Spinal cord (tissue), 9 donors: ENCODE measurements at regions not wholly inside any gene's neighbourhood (a gene's known extent, or its start where the extent isn't known, plus 50 kb on each side); places are given as distances from the start of the nearest gene placed in this dataset.
"Not testable (repeated sequence)": the region's sequence is repeated elsewhere in the genome, so short reads cannot be mapped to it uniquely, and the experiment has no call there.

Source experiments
- DNase-seq, 6 donors: peaks; one replicate each; pipeline versions ENCODE4 v3.0.0 to v3.0.0-alpha.2; 2013 to 2015; ENCODE audit warnings: low spot score in 6 of 6, low read depth in 4 of 6
- H3K27ac ChIP-seq: one replicate; pipeline ENCODE4 v1.5.1; 2013; ENCODE audit warnings: low read depth, low read length, control low read depth
- H3K27me3 ChIP-seq: one replicate; pipeline ENCODE4 v1.6.1; 2013; ENCODE audit warnings: low read length; ENCODE audit not compliant: control insufficient read depth, insufficient read depth
- H3K36me3 ChIP-seq: one replicate; pipeline ENCODE4 v1.6.1; 2013; ENCODE audit warnings: low read length; ENCODE audit not compliant: control insufficient read depth, insufficient read depth
- H3K4me1 ChIP-seq: one replicate; pipeline ENCODE4 v1.6.1; 2013; ENCODE audit warnings: low read length; ENCODE audit not compliant: control insufficient read depth, insufficient read depth
- H3K4me3 ChIP-seq: one replicate; pipeline ENCODE4 v1.5.1; 2013; ENCODE audit warnings: low read depth, low read length, control low read depth
- H3K9me3 ChIP-seq: one replicate; pipeline ENCODE4 v1.6.1; 2013; ENCODE audit warnings: low read length; ENCODE audit not compliant: control insufficient read depth, insufficient read depth
- WGBS: methylation state at CpG from one replicate; pipeline ENCODE4 v1.1.5; 2013; ENCODE audit warnings: missing lambda C conversion rate; ENCODE audit not compliant: insufficient coverage; 5-methylcytosine and 5-hydroxymethylcytosine counted together
- donor health status: healthy.

- Histone ChIP-seq H3K27ac (no peak overlapping the region), H3K9me3 (no peaks in the 10 kb centered on the region), H3K27me3 (no peaks in the 10 kb centered on the region), H3K4me3 (no peak overlapping the region), H3K36me3 (no peaks in the 10 kb centered on the region), H3K4me1 (peaks cover 6% of the 10 kb centered on the region)
- WGBS = 82% methylated on average over 4 of the region's 5 CpGs
- DNase-seq = no peak
These were observed 101.1 kb downstream of the TMEM17 start for GRCh38 chr2:62404913-62405312.

- Histone ChIP-seq H3K4me1 (no peaks in the 10 kb centered on the region), H3K36me3 (no peaks in the 10 kb centered on the region), H3K27ac (no peak overlapping the region), H3K4me3 (no peak overlapping the region), H3K9me3 (no peaks in the 10 kb centered on the region), H3K27me3 (no peaks in the 10 kb centered on the region)
- DNase-seq = no peak
- WGBS = no CpG with 5 or more reads among the region's 3 CpGs
These were observed 103.8 kb downstream of the TMEM17 start for GRCh38 chr2:62402156-62402555.

GRCh38 chr2:62398356-62398755 is 107.6 kb downstream of the TMEM17 start:
- Histone ChIP-seq H3K4me3 (no peak overlapping the region), H3K4me1 (no peaks in the 10 kb centered on the region), H3K36me3 (no peaks in the 10 kb centered on the region), H3K9me3 (no peaks in the 10 kb centered on the region), H3K27me3 (no peaks in the 10 kb centered on the region), H3K27ac (no peak overlapping the region)
- DNase-seq = no peak
- 88% methylated on average over 3 of the region's 3 CpGs for WGBS

- no peak overlapping the region for H3K27ac ChIP-seq
- H3K36me3 ChIP-seq = no peaks in the 10 kb centered on the region
- no peak for DNase-seq
- H3K4me1 ChIP-seq = no peaks in the 10 kb centered on the region
- H3K27me3 ChIP-seq = no peaks in the 10 kb centered on the region
- WGBS = no CpG with 5 or more reads among the region's 2 CpGs
- H3K4me3 ChIP-seq = no peak overlapping the region
- H3K9me3 ChIP-seq = no peaks in the 10 kb centered on the region
These were observed 109.1 kb downstream of the TMEM17 start for GRCh38 chr2:62396880-62397279.

- DNase-seq = no peak
- no peaks in the 10 kb centered on the region for H3K9me3 ChIP-seq
- H3K4me3 ChIP-seq = no peak overlapping the region
- 87% methylated on average over 2 of the region's 3 CpGs for WGBS
- no peak overlapping the region for H3K27ac ChIP-seq
- H3K36me3 ChIP-seq = no peaks in the 10 kb centered on the region
- H3K27me3 ChIP-seq = no peaks in the 10 kb centered on the region
- no peaks in the 10 kb centered on the region for H3K4me1 ChIP-seq
These were observed 112.7 kb downstream of the TMEM17 start for GRCh38 chr2:62393293-62393692.

- Histone ChIP-seq H3K27ac (no peak overlapping the region), H3K9me3 (no peaks in the 10 kb centered on the region), H3K4me3 (no peak overlapping the region), H3K27me3 (no peaks in the 10 kb centered on the region), H3K36me3 (no peaks in the 10 kb centered on the region), H3K4me1 (no peaks in the 10 kb centered on the region)
- no peak for DNase-seq
- WGBS = no CpG with 5 or more reads among the region's 1 CpG
These were observed 114.3 kb downstream of the TMEM17 start for GRCh38 chr2:62391696-62392095.

- WGBS = 92% methylated on average over 1 of the region's 2 CpGs
- H3K36me3 ChIP-seq, H3K4me1 ChIP-seq, H3K27me3 ChIP-seq, DNase-seq, H3K27ac ChIP-seq, H3K9me3 ChIP-seq, H3K4me3 ChIP-seq: not testable (repeated sequence)
These were observed 119.6 kb downstream of the TMEM17 start for GRCh38 chr2:62386378-62386777.

- 86% methylated on average over 1 of the region's 5 CpGs for WGBS
- H3K36me3 ChIP-seq = no peaks in the 10 kb centered on the region
- no peaks in the 10 kb centered on the region for H3K27me3 ChIP-seq
- H3K27ac ChIP-seq = no peak overlapping the region
- H3K4me1 ChIP-seq = no peaks in the 10 kb centered on the region
- DNase-seq = no peak
- no peak overlapping the region for H3K4me3 ChIP-seq
- no peaks in the 10 kb centered on the region for H3K9me3 ChIP-seq
These were observed 122.1 kb downstream of the TMEM17 start for GRCh38 chr2:62383846-62384245.

GRCh38 chr2:62382757-62383156 is 123.2 kb downstream of the TMEM17 start:
- 42% methylated on average over 2 of the region's 2 CpGs for WGBS

GRCh38 chr2:62382122-62382521 is 123.9 kb downstream of the TMEM17 start:
- Histone ChIP-seq H3K36me3 (no peaks in the 10 kb centered on the region), H3K9me3 (no peaks in the 10 kb centered on the region), H3K4me1 (no peaks in the 10 kb centered on the region), H3K27me3 (no peaks in the 10 kb centered on the region), H3K27ac (no peak overlapping the region), H3K4me3 (no peak overlapping the region)
- WGBS = no CpG with 5 or more reads among the region's 2 CpGs
- peak in 1 of 6 donors; percentile 14 for DNase-seq

More at GRCh38 chr2:62382757-62383156, 123.2 kb downstream of the TMEM17 start:
- Histone ChIP-seq H3K9me3 (no peaks in the 10 kb centered on the region), H3K4me3 (no peak overlapping the region), H3K27ac (no peak overlapping the region), H3K36me3 (no peaks in the 10 kb centered on the region), H3K4me1 (no peaks in the 10 kb centered on the region), H3K27me3 (no peaks in the 10 kb centered on the region)
- no peak for DNase-seq
